K562 (cell line): ENCODE measurements at regions not wholly inside any gene's neighbourhood (a gene's known extent, or its start where the extent isn't known, plus 50 kb on each side); places are given as distances from the start of the nearest gene placed in this dataset.

ENCODE experiments used
- CREB1 ChIP-seq, 2 experiments: sonication (generic) in 1 of 2; formaldehyde crosslinking in 1 of 2; IDR thresholded peaks; 2 replicates each; pipeline versions ENCODE4 v1.6.1 to v1.8.0; 2012 to 2022; ENCODE audit warnings: inconsistent platforms in 1 of 2, mild to moderate bottlenecking in 1 of 2, missing genetic modification reagents in 1 of 2, moderate library complexity in 1 of 2
- CREBBP ChIP-seq: IDR thresholded peaks from one replicate; pipeline ENCODE4 v1.6.1; 2012; ENCODE audit warnings: low read depth, mild to moderate bottlenecking, control low read depth, inconsistent platforms, low read length
- CTCF ChIP-seq, 3 experiments: IDR thresholded peaks in 2 of 3; conservative IDR thresholded peaks in 1 of 3; 2 replicates each; pipeline ENCODE4 v1.5.1; 2011 to 2012; ENCODE audit warnings: low read length in 3 of 3, mild to moderate bottlenecking in 3 of 3, control low read depth in 2 of 3, improper control_type of control experiment in 1 of 3, inconsistent platforms in 1 of 3, low read depth in 1 of 3, mixed read lengths in 1 of 3, moderate library complexity in 1 of 3; ENCODE audit not compliant: insufficient read depth in 2 of 3
- MAZ ChIP-seq, 2 experiments: fragments of 450-650 bp in 1 of 2; sonication (generic) in 1 of 2; formaldehyde crosslinking; IDR thresholded peaks in 1 of 2; conservative IDR thresholded peaks in 1 of 2; 2 replicates each; pipeline versions ENCODE4 v1.4.0 to v1.5.0; 2020; ENCODE audit warnings: mild to moderate bottlenecking in 1 of 2, missing genetic modification reagents in 1 of 2
- MXI1 ChIP-seq: IDR thresholded peaks from 2 replicates; pipeline ENCODE4 v1.6.1; 2011; ENCODE audit warnings: low read depth, mild to moderate bottlenecking, improper control_type of control experiment, low read length
- NFYB ChIP-seq: IDR thresholded peaks from 2 replicates; pipeline ENCODE4 v1.6.1; 2011; ENCODE audit warnings: mild to moderate bottlenecking, moderate library complexity; ENCODE audit not compliant: insufficient read length; ENCODE audit errors: extremely low read depth
- POLR3A ChIP-seq: IDR thresholded peaks from 2 replicates; pipeline ENCODE4 v1.6.1; 2011; ENCODE audit warnings: borderline replicate concordance, mild to moderate bottlenecking, moderate library complexity; ENCODE audit not compliant: insufficient read length, insufficient read depth; ENCODE audit errors: extremely low read depth
- SP2 ChIP-seq: IDR thresholded peaks from 2 replicates; pipeline ENCODE4 v1.6.1; 2011; ENCODE audit warnings: mild to moderate bottlenecking, low read depth, low read length, moderate library complexity; ENCODE audit not compliant: poor library complexity, severe bottlenecking; ENCODE audit errors: extremely low read depth
- SPI1 ChIP-seq: IDR thresholded peaks from 2 replicates; pipeline ENCODE4 v1.6.1; 2011; ENCODE audit warnings: low read depth, low read length, control low read depth, borderline replicate concordance
- ZNF121 ChIP-seq: sonication (generic); formaldehyde crosslinking; conservative IDR thresholded peaks from 2 replicates; pipeline ENCODE4 v1.8.0; 2022; ENCODE audit warnings: missing genetic modification reagents

GRCh38 chr7:13656330-13656729, 333.1 kb downstream of the ETV1 start:
- no peak for TF ChIP-seq CREB1 (IDR thresholded peaks at IDR 0.05)
- no peak for TF ChIP-seq CREB1 (CRISPR knock-in tag; IDR thresholded peaks at IDR 0.05)
- no peak for TF ChIP-seq CTCF (IDR thresholded peaks at IDR 0.05 in 2 of 3, conservative IDR thresholded peaks at IDR 0.05 in 1 of 3; ENCODE audit: insufficient read depth in 2 of 3, low read depth in 1 of 3, low read length in 3 of 3)
- TF ChIP-seq POLR3A: no peak
- no peak for TF ChIP-seq MAZ (CRISPR knock-in tag; conservative IDR thresholded peaks at IDR 0.05 in 1 of 2, IDR thresholded peaks at IDR 0.05 in 1 of 2)
- no peak for TF ChIP-seq CREBBP
- TF ChIP-seq MXI1: no peak
- no peak for TF ChIP-seq NFYB
- no peak for TF ChIP-seq ZNF121 (CRISPR knock-in tag)
- TF ChIP-seq SP2: no peak
- TF ChIP-seq SPI1: no peak
